HepG2 (cell line): ENCODE measurements at regions not wholly inside any gene's neighbourhood (a gene's known extent, or its start where the extent isn't known, plus 50 kb on each side); places are given as distances from the start of the nearest gene placed in this dataset.

ENCODE experiments used
- CTCF ChIP-seq: sonication (generic); formaldehyde crosslinking; IDR thresholded peaks from 2 replicates; pipeline ENCODE4 v1.5.0; 2020; ENCODE audit warnings: mild to moderate bottlenecking, missing genetic modification reagents, moderate library complexity
- FOXP1 ChIP-seq, 2 experiments: fragments of 450-650 bp in 1 of 2; IDR thresholded peaks; 2 replicates each; pipeline ENCODE4 v1.6.1; 2017 to 2018; ENCODE audit warnings: antibody characterized with exemption in 1 of 2
- HDAC1 ChIP-seq: sonication (generic); formaldehyde crosslinking; IDR thresholded peaks from 2 replicates; pipeline ENCODE4 v1.5.1; 2020; ENCODE audit warnings: mild to moderate bottlenecking, missing genetic modification reagents
- MXI1 ChIP-seq: IDR thresholded peaks from 3 replicates; pipeline ENCODE4 v1.6.1; 2012; ENCODE audit warnings: low read depth, low read length, inconsistent platforms, borderline replicate concordance
- NRL ChIP-seq: sonication (generic); formaldehyde crosslinking; IDR thresholded peaks from 2 replicates; pipeline ENCODE4 v1.5.0; 2020; ENCODE audit warnings: missing genetic modification reagents, mild to moderate bottlenecking, moderate library complexity, borderline replicate concordance
- ZNF816 ChIP-seq: sonication (generic); formaldehyde crosslinking; IDR thresholded peaks from 2 replicates; pipeline ENCODE4 v1.8.0; 2022; ENCODE audit warnings: missing genetic modification reagents, mild to moderate bottlenecking, borderline replicate concordance

DNA sequence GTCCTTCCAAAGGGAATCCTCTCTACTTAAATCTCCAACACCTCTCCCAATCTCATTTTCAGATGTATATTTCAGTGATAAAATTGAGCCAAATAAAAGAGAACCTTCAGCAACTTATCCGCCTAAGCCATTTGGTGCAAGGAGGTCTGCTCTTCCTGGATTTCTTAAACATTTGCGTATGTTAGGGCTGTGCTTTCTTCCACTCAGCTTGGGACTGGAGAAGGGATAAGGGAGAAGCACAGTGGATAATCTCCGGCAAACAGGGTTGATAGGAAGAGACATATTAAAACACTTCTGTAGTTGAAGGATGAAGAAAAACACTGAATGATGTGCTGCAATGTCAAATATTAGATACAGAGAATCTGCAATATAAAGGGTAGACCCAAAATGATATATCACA is 796.2 kb downstream of the KCNJ3 start:
- TF ChIP-seq HDAC1 (CRISPR knock-in tag) = no peak
- TF ChIP-seq MXI1 = no peak
- TF ChIP-seq NRL (CRISPR knock-in tag) = no peak
- TF ChIP-seq ZNF816 (CRISPR knock-in tag) = no peak
- no peak for TF ChIP-seq CTCF (CRISPR knock-in tag)
- no peak for TF ChIP-seq FOXP1 (IDR thresholded peaks at IDR 0.05)
- TF ChIP-seq FOXP1 (CRISPR knock-in tag; IDR thresholded peaks at IDR 0.05) = no peak
